Left lobe of liver (tissue), 2 donors: ENCODE measurements at regions not wholly inside any gene's neighbourhood (a gene's known extent, or its start where the extent isn't known, plus 50 kb on each side); places are given as distances from the start of the nearest gene placed in this dataset.
A peak's percentile ranks its signal among the peaks of the same experiment; 100 is the strongest.

Experiments
- ATAC-seq: fragments of 200-7000 bp; cut with Tn5 transposase; one replicate; pipeline ENCODE4 v1.9.1; 2020; ENCODE audit warnings: mild to moderate bottlenecking, moderate library complexity
- DNase-seq: peaks from one replicate; pipeline ENCODE4 v3.0.0-alpha.2; 2020; ENCODE audit warnings: low spot score
- donor health status: DM: no; HTN: no; CAD: no; lungs with moderate emphysema.
- donor health status: DM: no; HTN: yes; CAD: no.

- no peak for DNase-seq
- ATAC-seq: no peak
These were observed 410.4 kb upstream of the HS6ST1 start for GRCh38 chr2:128729051-128729450.

DNA sequence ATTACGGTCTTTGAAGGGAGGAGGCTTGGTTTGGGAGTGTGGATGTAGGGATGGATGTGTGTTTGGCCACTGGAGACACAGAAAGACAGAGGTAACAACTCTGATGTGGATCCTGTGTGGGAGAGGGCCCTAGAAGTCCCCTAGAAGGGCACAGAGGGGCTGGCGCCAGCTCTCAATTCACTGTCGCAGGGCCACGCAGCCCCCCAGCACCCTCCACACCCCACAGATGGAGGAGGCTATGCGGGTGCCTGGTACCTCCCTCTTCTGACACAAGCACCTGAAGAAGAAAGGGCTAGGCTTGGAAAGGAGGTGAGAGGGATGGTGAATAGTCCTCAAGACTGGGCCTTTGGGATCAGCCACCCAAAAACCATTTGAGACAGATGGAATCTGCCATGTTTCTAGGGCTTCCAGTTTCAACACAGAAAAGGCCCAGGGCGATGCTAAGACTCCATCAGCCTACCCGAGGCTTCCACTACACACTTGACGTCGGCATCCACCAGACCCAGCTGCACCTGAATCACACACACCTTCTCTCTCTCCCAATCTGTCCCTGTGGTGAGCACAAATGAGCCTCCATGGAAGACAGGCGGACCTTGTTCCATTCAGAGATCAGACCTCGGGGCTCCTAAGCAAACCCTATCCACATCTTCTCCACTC is 413.5 kb upstream of the HS6ST1 start:
- ATAC-seq (no peak), DNase-seq (no peak)

DNA sequence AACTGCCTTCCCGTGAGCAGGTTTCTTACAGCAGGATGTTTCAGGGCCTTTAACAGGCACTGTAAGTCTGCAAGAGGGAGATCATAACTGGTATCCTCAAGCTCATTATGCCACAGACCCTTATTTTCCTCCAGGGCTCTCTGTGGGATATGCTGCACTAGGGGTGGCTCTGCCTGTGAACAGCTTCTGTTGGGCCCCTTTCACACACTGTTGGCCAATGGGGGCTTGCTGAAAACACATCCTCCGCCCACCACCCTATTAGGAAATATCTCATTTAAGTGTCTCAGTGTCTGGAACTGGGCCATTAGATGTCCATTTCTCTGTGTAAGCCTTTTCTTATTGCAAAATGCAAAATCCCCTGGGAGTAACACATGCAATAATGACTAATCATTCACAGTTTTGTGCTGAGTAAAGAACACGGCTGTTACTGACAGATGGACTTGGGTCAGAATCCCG is 414.3 kb upstream of the HS6ST1 start:
- no peak for DNase-seq
- no peak for ATAC-seq

GRCh38 chr2:128733450-128733849 is 414.8 kb upstream of the HS6ST1 start:
- DNase-seq: no peak
- no peak for ATAC-seq

GRCh38 chr2:128734521-128735295 is 416.0 kb upstream of the HS6ST1 start:
- peak; percentile 38 for ATAC-seq
- DNase-seq: no peak

- no peak for ATAC-seq
- no peak for DNase-seq
These were observed 416.8 kb upstream of the HS6ST1 start for GRCh38 chr2:128735296-128735960.

GRCh38 chr2:128736046-128736688 is 417.5 kb upstream of the HS6ST1 start:
- no peak for DNase-seq
- no peak for ATAC-seq

- ATAC-seq (peak; percentile 93), DNase-seq (peak; percentile 73)
These were observed 418.2 kb upstream of the HS6ST1 start for GRCh38 chr2:128736689-128737545.

DNA sequence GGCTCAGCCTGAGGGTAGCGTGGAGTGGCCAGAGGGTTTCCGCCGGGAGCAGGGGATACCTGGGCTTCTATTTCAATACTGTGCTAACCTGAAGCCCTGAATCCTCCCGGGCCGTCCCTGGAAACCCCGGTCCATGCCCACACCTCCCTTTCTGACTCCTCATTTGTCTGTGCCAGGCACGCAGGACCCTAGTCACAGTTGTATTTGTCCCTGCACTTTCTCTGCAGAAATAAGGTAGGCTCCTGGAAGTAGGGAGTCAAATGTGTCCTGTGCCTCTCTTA is 418.8 kb upstream of the HS6ST1 start:
- no peak for DNase-seq
- no peak for ATAC-seq

GRCh38 chr2:128738446-128739110 is 419.9 kb upstream of the HS6ST1 start:
- no peak for DNase-seq
- no peak for ATAC-seq

DNA sequence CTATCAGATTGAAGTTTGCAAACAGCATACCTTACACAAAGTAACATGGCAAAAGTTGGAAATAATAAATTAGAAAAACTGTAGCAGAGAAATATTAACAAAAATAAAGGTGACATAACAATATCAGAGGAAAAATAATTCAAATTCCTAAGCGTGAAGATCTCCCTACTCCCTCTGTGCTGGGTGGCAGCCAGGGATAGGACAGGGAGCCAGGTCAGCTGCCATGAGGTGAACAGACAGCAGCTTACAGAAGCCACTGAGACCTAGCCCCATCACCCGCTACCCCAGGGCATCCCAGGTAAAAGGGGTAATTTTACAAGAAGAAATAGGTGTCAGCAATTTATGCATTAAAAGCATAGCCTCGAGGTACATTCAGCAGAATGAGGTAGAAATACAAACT is 423.8 kb upstream of the HS6ST1 start:
- ATAC-seq: no peak
- DNase-seq: no peak

- no peak for ATAC-seq
- no peak for DNase-seq
These were observed 427.3 kb upstream of the HS6ST1 start for GRCh38 chr2:128745946-128746345.

- DNase-seq: no peak
- peak; percentile 28 for ATAC-seq
These were observed 427.7 kb upstream of the HS6ST1 start for GRCh38 chr2:128746356-128746755.

DNA sequence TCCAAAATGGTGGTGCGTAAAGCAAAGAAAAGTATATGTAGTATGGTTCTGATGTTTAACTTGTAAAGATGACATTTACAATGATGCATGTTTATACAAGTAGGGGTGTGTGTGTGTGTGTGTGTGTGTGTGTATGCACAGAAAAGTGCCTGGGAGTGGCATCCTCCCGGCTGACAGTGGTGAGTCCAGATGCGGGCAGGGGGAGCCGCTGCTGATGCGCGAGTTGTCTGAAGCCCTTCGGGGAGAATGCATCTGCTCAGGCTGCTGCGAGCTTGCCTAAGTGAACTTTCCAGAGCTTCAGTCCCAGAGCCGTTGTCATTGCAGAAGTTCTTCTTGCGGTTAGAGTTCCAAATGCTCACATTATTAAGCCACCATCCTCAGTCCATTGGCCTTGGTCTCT is 429.7 kb upstream of the HS6ST1 start:
- ATAC-seq: no peak
- no peak for DNase-seq

GRCh38 chr2:128748835-128749605 is 430.4 kb upstream of the HS6ST1 start:
- ATAC-seq: no peak

GRCh38 chr2:128750328-128751165 is 431.9 kb upstream of the HS6ST1 start:
- ATAC-seq (no peak), DNase-seq (no peak)

More at GRCh38 chr2:128748835-128749605, 430.4 kb upstream of the HS6ST1 start:
- no peak for DNase-seq

DNA sequence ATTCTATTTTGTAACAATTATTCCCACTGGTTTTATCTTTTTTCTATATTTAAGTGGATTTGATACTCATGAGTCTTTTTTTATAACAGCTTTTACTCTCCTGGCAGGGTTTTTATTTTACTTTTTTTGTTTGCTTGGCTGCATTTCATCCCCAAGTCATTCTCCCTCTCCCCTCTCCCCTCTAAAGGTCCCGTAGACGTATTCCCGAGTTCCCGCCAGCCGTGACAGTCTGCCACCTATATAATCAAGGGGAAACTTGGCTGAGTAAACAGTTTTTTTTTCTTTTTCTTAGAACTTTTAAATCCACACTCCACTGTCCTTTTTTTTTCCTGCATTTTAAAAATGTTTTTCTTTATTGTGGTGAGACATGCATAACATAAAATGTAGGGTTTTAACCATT is 433.1 kb upstream of the HS6ST1 start:
- ATAC-seq (no peak), DNase-seq (no peak)

DNA sequence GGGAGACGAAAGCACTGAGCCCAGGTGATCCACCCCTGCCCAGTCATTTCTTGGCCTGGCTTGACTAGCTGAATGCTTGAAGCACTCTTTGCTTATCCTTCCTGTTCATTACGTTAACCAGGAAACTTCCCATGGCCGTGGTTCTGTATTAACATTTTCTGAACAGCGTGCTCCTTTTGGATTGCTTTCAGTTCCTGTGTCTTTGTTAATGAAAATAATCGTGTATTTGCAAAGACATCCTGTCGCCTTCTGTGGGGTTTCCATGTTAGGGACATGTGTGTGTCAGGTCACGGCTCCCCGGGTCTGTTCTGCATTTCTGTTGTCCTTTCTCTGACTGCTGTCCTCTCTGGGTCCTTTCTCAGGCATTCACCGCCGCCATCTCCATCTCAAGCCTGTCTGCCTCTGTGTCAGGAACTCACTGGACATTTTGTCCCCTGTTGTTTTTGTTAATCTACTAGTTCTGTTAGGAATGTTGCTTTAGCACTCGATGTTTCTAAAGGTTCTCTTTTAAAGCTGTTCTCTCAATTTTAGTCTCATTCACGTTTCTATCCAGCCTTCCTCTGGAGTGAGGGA is 434.1 kb upstream of the HS6ST1 start:
- ATAC-seq (no peak), DNase-seq (no peak)
